ENCODE measurements at regions not wholly inside any gene's neighbourhood (a gene's known extent, or its start where the extent isn't known, plus 50 kb on each side); places are given as distances from the start of the nearest gene placed in this dataset.

- Mint-ChIP-seq H3K27ac (no peak overlapping the region), H3K36me3 (ENCODE audit: low read depth) (no peaks in the 10 kb centered on the region), H3K27me3 (peaks cover 17% of the 10 kb centered on the region), H3K4me3 (no peak overlapping the region), H3K4me1 (ENCODE audit: low read depth) (no peaks in the 10 kb centered on the region), H3K9me3 (no peaks in the 10 kb centered on the region)
- DNase-seq (no peak), ATAC-seq (no peak)
- ChIA-PET CTCF (no interaction called here), POLR2A (no interaction called here)
- no peak for TF ChIP-seq CTCF (IDR thresholded peaks at IDR 0.05)
- intact Hi-C loops (cut with micrococcal nuclease): no loop called here
Measured at GRCh38 chr7:156516791-156517378, 123.7 kb upstream of the RNF32 start.

GRCh38 chr7:156515911-156516790 is 124.4 kb upstream of the RNF32 start:
- H3K4me3 Mint-ChIP-seq: no peak overlapping the region
- ChIA-PET CTCF (no interaction called here), POLR2A (no interaction called here)
- no peaks in the 10 kb centered on the region for H3K4me1 Mint-ChIP-seq (ENCODE audit: low read depth)
- peaks cover 3% of the 10 kb centered on the region for H3K9me3 Mint-ChIP-seq
- peaks cover 17% of the 10 kb centered on the region for H3K27me3 Mint-ChIP-seq
- DNase-seq (no peak), ATAC-seq (no peak)
- H3K27ac Mint-ChIP-seq: no peak overlapping the region
- intact Hi-C loops (cut with micrococcal nuclease): no loop called here
- TF ChIP-seq CTCF (IDR thresholded peaks at IDR 0.05): no peak
- no peaks in the 10 kb centered on the region for H3K36me3 Mint-ChIP-seq (ENCODE audit: low read depth)

- no peak for ATAC-seq
- no peak overlapping the region for H3K4me3 Mint-ChIP-seq
- H3K4me1 Mint-ChIP-seq (ENCODE audit: low read depth): no peaks in the 10 kb centered on the region
- no peak for TF ChIP-seq CTCF (IDR thresholded peaks at IDR 0.05)
- ChIA-PET CTCF (no interaction called here), POLR2A (no interaction called here)
- intact Hi-C loops (cut with micrococcal nuclease): no loop called here
- H3K27me3 Mint-ChIP-seq: peaks cover 15% of the 10 kb centered on the region
- no peak for DNase-seq
- no peak overlapping the region for H3K27ac Mint-ChIP-seq
- no peaks in the 10 kb centered on the region for H3K36me3 Mint-ChIP-seq (ENCODE audit: low read depth)
- H3K9me3 Mint-ChIP-seq: peaks cover 14% of the 10 kb centered on the region
Measured at GRCh38 chr7:156514851-156515250, 125.7 kb upstream of the RNF32 start.

- DNase-seq: no peak
- ChIA-PET CTCF (no interaction called here), POLR2A (no interaction called here)
- no peaks in the 10 kb centered on the region for H3K4me1 Mint-ChIP-seq (ENCODE audit: low read depth)
- intact Hi-C loops (cut with micrococcal nuclease): no loop called here
- TF ChIP-seq CTCF (IDR thresholded peaks at IDR 0.05): no peak
- ATAC-seq: no peak
- H3K27me3 Mint-ChIP-seq: peaks cover 9% of the 10 kb centered on the region
- peaks cover 20% of the 10 kb centered on the region for H3K9me3 Mint-ChIP-seq
- no peak overlapping the region for H3K4me3 Mint-ChIP-seq
- H3K36me3 Mint-ChIP-seq (ENCODE audit: low read depth): no peaks in the 10 kb centered on the region
- H3K27ac Mint-ChIP-seq: no peak overlapping the region
Measured at GRCh38 chr7:156511426-156511825, 129.1 kb upstream of the RNF32 start.

- CTCF ChIA-PET: no interaction called here
- no peaks in the 10 kb centered on the region for H3K36me3 Mint-ChIP-seq (ENCODE audit: low read depth)
Measured at GRCh38 chr7:156510966-156511365, 129.6 kb upstream of the RNF32 start.

More at GRCh38 chr7:156510966-156511365, 129.6 kb upstream of the RNF32 start:
- intact Hi-C loops (cut with micrococcal nuclease): no loop called here
- Mint-ChIP-seq H3K27me3 (peaks cover 9% of the 10 kb centered on the region), H3K9me3 (peaks cover 20% of the 10 kb centered on the region), H3K27ac (no peak overlapping the region), H3K4me3 (no peak overlapping the region), H3K4me1 (ENCODE audit: low read depth) (no peaks in the 10 kb centered on the region)
- ATAC-seq (no peak), DNase-seq (no peak)
- no peak for TF ChIP-seq CTCF (IDR thresholded peaks at IDR 0.05)
- POLR2A ChIA-PET: interaction anchor here (0.6 kb wide), 1 partner anchor 688 kb away, joined by 3 read pairs; no protein-coding TSS in a partner anchor
